ENCODE measurements at regions not wholly inside any gene's neighbourhood (a gene's known extent, or its start where the extent isn't known, plus 50 kb on each side); places are given as distances from the start of the nearest gene placed in this dataset.

GRCh38 chr15:47496343-47497185, 220.7 kb upstream of the SEMA6D start:
- no peak for DNase-seq

DNA sequence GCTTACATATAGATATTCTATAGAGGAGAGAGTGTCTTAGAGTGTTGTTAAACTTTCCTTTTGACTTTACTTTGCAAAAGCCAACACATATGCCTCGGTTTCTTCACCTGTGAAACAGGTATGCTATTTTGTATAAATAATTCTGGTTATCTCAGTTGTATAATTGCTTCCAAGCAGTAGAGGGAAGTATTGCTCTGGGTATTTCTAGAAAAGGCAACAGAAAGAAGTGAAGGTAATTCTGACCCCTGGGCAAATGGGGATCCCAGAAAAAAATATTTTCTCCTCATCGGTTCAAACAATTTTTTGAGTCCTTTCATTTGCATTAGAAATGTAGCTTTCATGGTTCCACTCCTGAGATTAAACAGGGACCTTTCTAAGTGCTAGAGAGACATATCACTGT, 216.5 kb upstream of the SEMA6D start:
- no peak for DNase-seq

- DNase-seq, result no peak
Measured at GRCh38 chr15:47502041-47502440, 215.3 kb upstream of the SEMA6D start.

- no peak for DNase-seq
Measured at GRCh38 chr15:47503876-47504275, 213.4 kb upstream of the SEMA6D start.

DNA sequence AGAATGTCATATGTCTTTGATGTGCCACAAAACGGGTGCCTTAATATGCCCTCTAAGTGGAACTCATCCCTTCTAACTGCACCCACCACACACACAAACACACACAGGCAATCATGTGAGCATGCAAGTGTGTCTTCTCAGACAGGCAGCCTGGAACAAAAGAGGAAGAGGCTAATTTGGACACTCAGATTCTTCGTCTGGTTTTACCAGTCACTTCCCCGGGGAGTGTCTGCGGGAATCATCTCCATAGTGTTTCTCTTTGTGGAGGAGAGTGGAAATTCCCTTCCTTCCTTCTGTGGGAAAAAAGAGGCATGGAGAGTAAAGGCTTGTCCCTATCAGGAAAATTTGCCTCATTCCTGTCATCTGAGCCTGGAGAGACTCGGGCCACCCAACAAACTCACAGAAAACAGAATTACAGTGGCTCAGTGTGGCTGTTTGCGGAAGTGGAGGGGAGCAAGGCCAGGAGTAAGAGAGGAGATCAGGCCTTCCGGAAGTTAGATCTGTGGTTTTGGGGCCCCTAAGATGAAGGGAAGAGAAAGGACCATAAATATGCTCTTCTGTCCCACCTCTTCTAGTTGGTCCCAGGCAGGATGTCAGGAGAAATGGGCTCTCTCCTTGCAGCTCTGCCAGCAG, 212.6 kb upstream of the SEMA6D start:
- no peak for DNase-seq

- DNase-seq, result no peak
Measured at GRCh38 chr15:47505712-47506328, 211.5 kb upstream of the SEMA6D start.

GRCh38 chr15:47506329-47507100, 210.8 kb upstream of the SEMA6D start:
- DNase-seq, result peak; percentile 39 to 79

GRCh38 chr15:47507221-47507985, 209.9 kb upstream of the SEMA6D start:
- peak; percentile 47 to 76 for DNase-seq

DNA sequence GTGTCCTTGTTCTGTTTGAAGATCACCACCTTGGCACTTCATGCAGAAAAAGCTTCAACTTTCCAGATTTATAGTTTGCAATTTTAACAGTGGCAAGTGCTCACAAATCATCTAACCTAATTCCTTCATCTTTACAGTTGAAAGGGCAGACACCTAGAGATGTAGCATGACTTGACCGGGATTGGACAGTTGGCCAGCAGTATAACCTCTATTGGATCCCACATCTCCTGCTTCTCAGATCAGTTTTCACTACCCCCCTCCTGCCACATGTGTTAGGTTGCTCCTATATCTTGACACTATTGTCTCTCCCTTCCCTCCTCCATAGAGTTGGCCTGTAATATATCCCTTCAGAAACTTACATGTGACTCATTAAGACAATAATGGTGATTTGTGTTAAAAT, 206.0 kb upstream of the SEMA6D start:
- DNase-seq, result no peak

DNA sequence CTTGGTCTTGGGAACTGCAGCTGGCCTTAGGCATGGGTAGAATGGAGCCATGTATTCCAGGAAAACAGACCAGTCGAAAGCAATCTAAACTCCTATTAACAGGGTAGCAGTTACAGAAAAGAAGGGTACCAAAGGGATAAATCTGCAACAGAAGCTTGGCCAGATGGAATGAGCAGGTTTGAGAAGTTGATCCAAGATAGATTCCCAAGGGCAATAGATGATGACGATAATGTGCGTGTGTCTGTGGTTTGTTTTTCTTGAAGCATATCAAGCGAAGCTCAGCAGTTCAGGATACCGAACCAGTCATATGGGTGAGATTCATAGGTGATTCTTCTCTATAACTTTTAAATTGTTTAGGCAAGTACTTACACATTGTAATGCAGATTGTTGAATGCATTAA, 203.8 kb upstream of the SEMA6D start:
- DNase-seq, result peak in 1 of 2 experiments; percentile 67

DNA sequence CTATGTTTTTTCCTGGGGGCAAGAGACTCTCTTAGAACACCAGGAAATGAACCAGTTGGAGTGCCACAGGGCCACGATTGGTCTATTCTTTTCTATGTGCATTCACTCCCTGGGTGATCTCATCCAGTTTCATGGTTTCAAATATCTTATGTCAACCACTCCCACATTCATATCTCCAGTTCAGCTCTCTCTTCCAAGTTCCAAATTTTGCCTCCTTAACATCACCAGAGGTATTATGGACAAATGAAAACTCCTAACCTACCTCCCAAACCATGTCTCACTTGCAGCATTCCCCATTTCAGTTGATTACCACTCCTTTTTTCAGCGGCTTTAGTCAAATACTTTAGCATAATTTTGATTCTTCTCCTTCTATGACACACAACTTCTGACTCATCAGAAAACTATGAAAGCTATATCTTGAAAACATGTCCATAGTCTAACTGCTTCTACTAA, 203.1 kb upstream of the SEMA6D start:
- no peak for DNase-seq

- DNase-seq, result no peak
Measured at GRCh38 chr15:47516558-47516957, 200.7 kb upstream of the SEMA6D start.

- DNase-seq, result no peak
Measured at GRCh38 chr15:47516972-47517371, 200.3 kb upstream of the SEMA6D start.

DNA sequence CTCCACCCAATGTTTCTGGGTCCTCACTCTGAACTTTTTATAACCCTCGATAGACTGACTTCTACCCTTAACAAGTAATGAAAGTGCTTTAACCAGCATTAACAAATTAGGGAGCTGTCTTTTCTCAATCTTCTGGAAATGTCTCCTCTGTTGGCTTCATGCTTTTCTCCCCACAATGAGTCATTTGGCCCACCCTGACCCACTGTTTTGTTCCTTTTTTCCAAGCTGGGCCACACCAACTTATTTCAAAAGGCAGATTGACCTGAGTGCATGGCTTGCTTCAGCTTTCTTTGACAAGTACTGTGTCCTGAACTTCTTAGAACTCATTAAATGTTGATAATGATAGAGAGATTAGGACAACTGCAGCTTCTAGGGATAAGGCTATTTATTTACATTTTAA, 199.6 kb upstream of the SEMA6D start:
- DNase-seq, result no peak

- DNase-seq, result no peak
Measured at GRCh38 chr15:47523681-47524475, 193.4 kb upstream of the SEMA6D start.

DNA sequence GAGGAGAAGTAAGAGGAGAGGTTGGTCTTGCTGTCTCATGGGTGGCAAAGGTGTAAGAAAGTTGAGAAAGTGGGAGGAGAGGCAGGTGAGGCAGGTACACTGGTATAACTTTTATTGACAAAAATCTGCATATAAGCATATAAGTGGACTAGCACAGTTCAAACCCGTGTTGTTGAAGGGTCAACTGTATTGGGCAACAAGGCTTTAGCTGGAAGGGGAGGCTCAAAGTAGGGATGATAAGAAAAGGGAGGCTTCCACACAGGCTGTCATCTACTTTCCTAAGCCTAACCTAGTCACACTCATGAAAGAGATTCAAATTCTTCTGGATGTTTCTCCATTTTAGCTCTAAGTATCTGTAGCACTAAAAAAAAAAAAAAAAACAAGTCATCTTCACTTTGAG, 188.1 kb upstream of the SEMA6D start:
- no peak for DNase-seq

GRCh38 chr15:47534673-47535072, 182.6 kb upstream of the SEMA6D start:
- no peak for DNase-seq

DNA sequence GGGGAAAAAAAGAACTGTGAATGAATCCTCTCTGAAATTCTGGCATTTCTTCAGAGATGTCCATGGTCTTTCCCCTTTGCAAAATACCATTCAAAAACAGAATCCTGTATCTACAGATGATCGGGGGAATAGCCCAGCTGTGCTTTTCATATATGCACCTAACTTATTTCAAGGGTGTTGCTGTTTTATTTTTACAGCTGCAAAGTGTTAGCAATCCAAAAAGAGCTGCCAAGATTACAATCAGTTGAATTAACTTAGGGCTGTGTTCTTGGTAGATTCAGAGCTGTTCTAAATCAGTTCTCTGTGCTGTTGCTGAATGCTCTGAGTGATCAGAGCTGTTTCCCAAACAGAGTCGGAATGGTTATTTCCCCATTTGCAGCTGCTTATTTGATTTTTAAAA, 175.7 kb upstream of the SEMA6D start:
- DNase-seq, result no peak

DNA sequence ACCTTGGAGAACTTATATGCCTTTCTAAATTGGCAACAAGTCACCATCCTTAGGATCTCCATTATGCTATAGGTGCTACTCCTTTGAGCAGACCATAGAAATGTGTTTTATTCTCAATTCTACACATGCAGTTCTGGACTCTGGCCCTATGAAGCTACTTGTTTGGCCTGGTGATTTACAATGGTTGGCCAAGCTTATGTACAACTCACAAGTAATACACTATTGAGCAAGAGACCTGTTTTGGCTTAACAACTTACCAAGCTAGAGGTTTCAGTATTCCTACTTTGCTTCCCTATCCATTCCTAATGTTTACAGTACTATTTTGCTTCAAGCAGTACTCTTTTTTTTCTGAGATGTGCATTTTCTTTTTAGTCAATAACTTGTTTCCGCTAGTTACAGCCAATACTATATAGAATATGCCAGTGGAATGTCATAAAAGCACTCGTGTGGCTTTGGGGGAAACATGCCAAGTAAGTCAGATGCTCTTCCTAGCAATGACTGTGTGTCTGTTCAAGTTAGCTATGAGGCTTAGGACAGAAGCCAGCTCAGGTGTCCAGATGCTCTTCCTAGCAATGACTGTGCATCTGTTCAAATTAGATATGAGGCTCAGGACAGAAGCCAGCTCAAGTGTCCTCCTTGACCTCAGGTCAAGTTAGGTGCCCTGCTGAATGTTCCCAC, 174.9 kb upstream of the SEMA6D start:
- peak in 1 of 2 experiments; percentile 23 for DNase-seq

DNA sequence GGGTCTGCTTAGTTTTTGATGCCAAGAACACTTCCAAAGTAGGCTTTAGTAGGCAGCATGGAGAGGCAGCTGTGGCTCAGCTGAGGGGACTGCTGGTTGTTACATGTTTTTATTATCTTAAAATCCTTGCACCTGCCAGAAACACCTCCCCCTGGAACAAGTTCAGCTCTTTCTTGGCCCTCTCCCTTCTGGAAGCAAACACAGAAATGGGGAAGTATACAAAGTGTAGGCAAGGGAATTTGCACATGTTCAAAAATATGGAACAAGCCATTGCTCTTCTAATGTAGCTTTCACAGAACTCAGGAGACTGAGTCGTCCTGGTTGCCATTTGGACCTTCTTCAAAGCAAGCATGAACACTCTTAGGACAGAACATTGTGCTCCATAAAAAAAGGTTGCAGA, 169.1 kb upstream of the SEMA6D start:
- peak in 1 of 2 experiments; percentile 56 for DNase-seq

DNA sequence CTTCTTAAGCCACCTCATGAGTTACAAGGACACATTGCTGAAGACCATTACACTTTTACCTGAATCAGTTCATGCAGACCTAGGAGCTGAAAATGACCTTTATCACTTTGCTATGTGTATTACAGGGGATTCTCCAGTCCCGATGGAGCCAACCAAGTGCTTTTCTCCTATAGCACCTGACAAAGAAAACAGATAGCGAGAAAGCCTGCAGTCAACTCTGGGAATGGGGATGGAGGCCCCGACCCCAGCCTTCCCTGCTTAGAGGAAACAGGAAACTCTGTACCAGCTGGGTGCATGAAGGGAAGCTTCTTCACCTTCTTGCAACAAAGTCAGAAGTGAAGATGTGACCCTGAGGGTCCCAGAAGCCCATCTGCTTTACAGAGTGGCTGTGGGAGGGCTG, 168.3 kb upstream of the SEMA6D start:
- DNase-seq, result no peak
